IMR-90 (cell line): ENCODE measurements at regions not wholly inside any gene's neighbourhood (a gene's known extent, or its start where the extent isn't known, plus 50 kb on each side); places are given as distances from the start of the nearest gene placed in this dataset.

ENCODE experiments used
- ATAC-seq: fragments of 200-7000 bp; cut with Tn5 transposase; 2 replicates; pipeline ENCODE4 v1.9.1; 2020; ENCODE audit warnings: low read depth, mild to moderate bottlenecking, moderate library complexity
- BruUV-seq: library from RNA; stranded (reverse); fragments of 400-500 nt; replicated peaks from 2 replicates; lab custom pipeline; 2021; lab: Mats Ljungman, UMichigan
- CTCF ChIA-PET: fragments of 300-600 bp; formaldehyde crosslinking; extraction: SDS; loops from one replicate; lab custom pipeline; 2021; ENCODE audit warnings: antibody characterized with exemption; lab: Yijun Ruan, JAX
- POLR2A ChIA-PET: fragments of 300-600 bp; sonication (Branson Sonifier 250); formaldehyde crosslinking; loops from one replicate; lab custom pipeline; 2022; ENCODE audit warnings: antibody characterized with exemption; ENCODE audit not compliant: unreplicated experiment; lab: Charles Lee
- DNase-seq: peaks from one replicate; pipeline ENCODE4 v3.0.0; 2013
- H2AFZ ChIP-seq: replicated peaks from 2 replicates; pipeline ENCODE3; 2013; ENCODE audit warnings: low read length, mild to moderate bottlenecking; ENCODE audit not compliant: poor library complexity
- H2AK5ac ChIP-seq: 2 replicates; pipeline ENCODE4 v1.6.1; 2013; ENCODE audit warnings: low read depth, low read length, inconsistent platforms
- H2AK9ac ChIP-seq: replicated peaks from 2 replicates; pipeline ENCODE3; 2013; ENCODE audit warnings: mild to moderate bottlenecking, low read depth, low read length, moderate library complexity; ENCODE audit not compliant: poor library complexity
- H2BK120ac ChIP-seq: 2 replicates; pipeline ENCODE4 v1.6.1; 2013; ENCODE audit warnings: low read depth, low read length, inconsistent platforms
- H2BK15ac ChIP-seq: 3 replicates; pipeline ENCODE4 v1.6.1; 2013; ENCODE audit warnings: low read depth, low read length, inconsistent platforms
- H2BK20ac ChIP-seq: 2 replicates; pipeline ENCODE4 v1.6.1; 2013; ENCODE audit warnings: low read depth, mild to moderate bottlenecking, inconsistent platforms, low read length, moderate library complexity
- H2BK5ac ChIP-seq: 2 replicates; pipeline ENCODE4 v1.6.1; 2013; ENCODE audit warnings: mild to moderate bottlenecking, low read depth, low read length, inconsistent platforms; ENCODE audit not compliant: poor library complexity, severe bottlenecking
- H3K14ac ChIP-seq: replicated peaks from 2 replicates; pipeline ENCODE4 v1.6.1; 2013; ENCODE audit warnings: low read depth, low read length, inconsistent platforms
- H3K18ac ChIP-seq: 2 replicates; pipeline ENCODE4 v1.6.1; 2013; ENCODE audit warnings: low read depth, low read length, control low read depth
- H3K23ac ChIP-seq: 2 replicates; pipeline ENCODE4 v1.6.1; 2013; ENCODE audit warnings: low read depth, low read length, inconsistent platforms
- H3K27ac ChIP-seq: 2 replicates; pipeline ENCODE4 v1.5.1; 2013; ENCODE audit warnings: mild to moderate bottlenecking, control low read depth, low read length; ENCODE audit not compliant: insufficient read depth
- H3K27me3 ChIP-seq: 2 replicates; pipeline ENCODE4 v1.6.1; 2013; ENCODE audit warnings: low read length; ENCODE audit not compliant: control insufficient read depth, insufficient read depth
- H3K36me3 ChIP-seq: 2 replicates; pipeline ENCODE4 v1.6.1; 2013; ENCODE audit warnings: low read length, mixed read lengths; ENCODE audit not compliant: control insufficient read depth, insufficient read depth
- H3K4ac ChIP-seq: 2 replicates; pipeline ENCODE4 v1.6.1; 2013; ENCODE audit warnings: low read depth, low read length, inconsistent platforms
- H3K4me1 ChIP-seq: 2 replicates; pipeline ENCODE4 v1.6.1; 2013; ENCODE audit warnings: low read length, mixed read lengths; ENCODE audit not compliant: control insufficient read depth, insufficient read depth
- H3K4me2 ChIP-seq: 2 replicates; pipeline ENCODE4 v1.6.1; 2013; ENCODE audit warnings: low read depth, mild to moderate bottlenecking, control low read depth, low read length, moderate library complexity
- H3K4me3 ChIP-seq: 2 replicates; pipeline ENCODE4 v1.5.1; 2013; ENCODE audit warnings: low read depth, mild to moderate bottlenecking, control low read depth, low read length, moderate library complexity; ENCODE audit not compliant: insufficient read depth
- H3K56ac ChIP-seq: 2 replicates; pipeline ENCODE4 v1.6.1; 2013; ENCODE audit warnings: low read length, inconsistent platforms; ENCODE audit not compliant: insufficient read depth; ENCODE audit errors: extremely low read depth
- H3K79me1 ChIP-seq, 2 experiments: 2 replicates each; pipeline ENCODE4 v1.6.1; 2013; ENCODE audit warnings: low read length in 2 of 2, inconsistent platforms in 1 of 2, low read depth in 1 of 2
- H3K9ac ChIP-seq: 2 replicates; pipeline ENCODE4 v1.6.1; 2013; ENCODE audit warnings: low read depth, low read length, control low read depth
- H3K9me1 ChIP-seq: 2 replicates; pipeline ENCODE4 v1.6.1; 2013; ENCODE audit warnings: low read length, inconsistent platforms; ENCODE audit not compliant: insufficient read depth
- H3K9me3 ChIP-seq: 2 replicates; pipeline ENCODE4 v1.6.1; 2013; ENCODE audit warnings: low read length; ENCODE audit not compliant: control insufficient read depth, insufficient read depth
- H4K20me1 ChIP-seq: 2 replicates; pipeline ENCODE4 v1.6.1; 2013; ENCODE audit warnings: low read length, inconsistent platforms; ENCODE audit not compliant: insufficient read depth
- H4K5ac ChIP-seq: 2 replicates; pipeline ENCODE4 v1.6.1; 2013; ENCODE audit warnings: mild to moderate bottlenecking, low read depth, low read length, control low read depth
- H4K8ac ChIP-seq, 2 experiments: 2 replicates each; pipeline ENCODE4 v1.6.1; 2013; ENCODE audit warnings: low read depth in 2 of 2, low read length in 2 of 2, control low read depth in 1 of 2, inconsistent platforms in 1 of 2
- H4K91ac ChIP-seq: 2 replicates; pipeline ENCODE4 v1.6.1; 2013; ENCODE audit warnings: low read depth, low read length, inconsistent platforms; ENCODE audit not compliant: insufficient read depth
- FOS ChIP-seq: fragments of 150-350 bp; IDR thresholded peaks from 2 replicates; pipeline ENCODE4 v1.6.1; 2016; ENCODE audit warnings: low read depth, low read length
- MAFK ChIP-seq: IDR thresholded peaks from 2 replicates; pipeline ENCODE4 v1.6.1; 2012; ENCODE audit warnings: low read depth, low read length, improper control_type of control experiment
- WGBS, 2 experiments: methylation state at CpG; one replicate each; pipeline versions ENCODE4 v1.1.5 to v1.1.7; 2013; ENCODE audit warnings: missing lambda C conversion rate in 2 of 2; ENCODE audit not compliant: insufficient read length in 1 of 2; ENCODE audit errors: extremely low coverage in 2 of 2; 5-methylcytosine and 5-hydroxymethylcytosine counted together
- dilution Hi-C: fragments of 300-500 bp; cut with HindIII; formaldehyde crosslinking; loops from one replicate; pipeline ENCODE4 v1.14.3; 2018; ENCODE audit warnings: low sequenced_read_pairs; ENCODE audit not compliant: unreplicated experiment
- in situ Hi-C: fragments of 300-500 bp; cut with MboI; formaldehyde crosslinking; loops from 3 replicates; pipeline ENCODE4 v1.14.3; 2019; ENCODE audit warnings: low sequenced_read_pairs, inconsistent platforms, mixed read lengths
- intact Hi-C: fragments of 100-400 bp; cut with micrococcal nuclease; formaldehyde crosslinking; loops from 2 replicates; pipeline ENCODE4 v1.10.0; 2022

GRCh38 chr11:130782361-130783222 lies 133.7 kb downstream of the SNX19 start:
- Histone ChIP-seq H2AFZ (peak overlapping the region; percentile 70), H3K4me3 (no peak overlapping the region), H3K79me1 (no peaks in the 10 kb centered on the region), H3K4me1 (peaks cover 26% of the 10 kb centered on the region), H2BK15ac (peak overlapping the region; percentile 36; the same call in 2 of the 3 replicates), H3K9ac (peak overlapping the region; percentile 16; the same call in 1 of the 2 replicates), H4K8ac (peak overlapping the region; percentile 46 to 73), H3K14ac (peak overlapping the region; percentile 53; the same call in 1 of the 2 replicates), H3K56ac (peak overlapping the region; percentile 18; the same call in 1 of the 2 replicates), H3K23ac (peak overlapping the region; percentile 57), H4K91ac (peak overlapping the region; percentile 68), H4K5ac (peak overlapping the region; percentile 53; the same call in 1 of the 2 replicates), H3K4me2 (peak overlapping the region; percentile 67), H2BK20ac (peak overlapping the region; percentile 77), H2AK5ac (peak overlapping the region; percentile 54), H3K27ac (peak overlapping the region; percentile 54), H3K9me3 (peaks cover under 1% of the 10 kb centered on the region; the same call in 1 of the 2 replicates), H3K18ac (peak overlapping the region; percentile 73), H3K36me3 (no peaks in the 10 kb centered on the region), H3K9me1 (peaks cover 12% of the 10 kb centered on the region), H2BK5ac (peak overlapping the region; percentile 7), H4K20me1 (no peaks in the 10 kb centered on the region), H2AK9ac (no peak overlapping the region), H3K4ac (peak overlapping the region; percentile 66), H3K27me3 (no peaks in the 10 kb centered on the region), H2BK120ac (peak overlapping the region; percentile 77)
- DNase-seq (peak; percentile 52), ATAC-seq (peak; percentile 58)
- dilution Hi-C loops (no loop called here), in situ Hi-C loops (no loop called here), intact Hi-C loops (no loop called here)
- BruUV-seq = no TSS peak
- ChIA-PET POLR2A (no interaction called here), CTCF (interaction anchor here (1.6 to 2.1 kb wide), 2 partner anchors 10 to 80 kb away, joined by 5 read pairs; no protein-coding TSS in a partner anchor)
- TF ChIP-seq FOS (no peak), MAFK (peak; percentile 70)
- 15% methylated on average over 4 of the region's 14 CpGs; no CpG with 5 or more reads in 1 of the 2 experiments for WGBS, 2 experiments
